Panc1 (cell line): ENCODE measurements at regions not wholly inside any gene's neighbourhood (a gene's known extent, or its start where the extent isn't known, plus 50 kb on each side); places are given as distances from the start of the nearest gene placed in this dataset.

Experiments
- ATAC-seq: fragments of 200-7000 bp; cut with Tn5 transposase; 2 replicates; pipeline ENCODE4 v1.9.1; 2020; ENCODE audit warnings: mild to moderate bottlenecking, moderate library complexity
- BruUV-seq: library from RNA; stranded (reverse); fragments of 400-500 nt; replicated peaks from 2 replicates; lab custom pipeline; 2021; lab: Mats Ljungman, UMichigan
- CTCF ChIA-PET: fragments of 300-600 bp; sonication (Branson Sonifier 250); formaldehyde crosslinking; loops from one replicate; lab custom pipeline; 2022; ENCODE audit warnings: antibody characterized with exemption; lab: Charles Lee
- POLR2A ChIA-PET: fragments of 300-600 bp; sonication (Branson Sonifier 250); formaldehyde crosslinking; loops from one replicate; lab custom pipeline; 2022; ENCODE audit warnings: antibody characterized with exemption; lab: Charles Lee
- DNase-seq: peaks from one replicate; pipeline ENCODE4 v3.0.0-alpha.2; 2010; ENCODE audit warnings: low read depth, low spot score
- H3K27ac ChIP-seq: 2 replicates; pipeline ENCODE4 v1.5.1; 2011; ENCODE audit warnings: mild to moderate bottlenecking, low read length, inconsistent platforms
- H3K27me3 ChIP-seq: fragments of 200-500 bp; sonication (Bioruptor generic); 2 replicates; pipeline ENCODE4 v1.6.0; 2014; ENCODE audit warnings: low read length, inconsistent platforms; ENCODE audit not compliant: control insufficient read depth, insufficient read depth
- H3K36me3 ChIP-seq: fragments of 200-500 bp; sonication (Bioruptor generic); 2 replicates; pipeline ENCODE4 v1.5.1; 2014; ENCODE audit warnings: inconsistent platforms, mild to moderate bottlenecking, low read length, moderate library complexity; ENCODE audit not compliant: control insufficient read depth, insufficient read depth
- H3K4me1 ChIP-seq: 2 replicates; pipeline ENCODE4 v1.5.1; 2011; ENCODE audit warnings: inconsistent platforms, mild to moderate bottlenecking, low read length, moderate library complexity; ENCODE audit not compliant: control insufficient read depth, insufficient read depth
- H3K4me3 ChIP-seq, 2 experiments: 2 replicates each; pipeline ENCODE4 v1.5.1; 2011 to 2012; ENCODE audit warnings: low read depth in 2 of 2, low read length in 2 of 2, mild to moderate bottlenecking in 2 of 2, inconsistent platforms in 1 of 2, moderate library complexity in 1 of 2
- H3K9me3 ChIP-seq: fragments of 200-500 bp; sonication (Bioruptor generic); 2 replicates; pipeline ENCODE4 v1.5.1; 2014; ENCODE audit warnings: low read depth, mild to moderate bottlenecking, inconsistent platforms, low read length, moderate library complexity; ENCODE audit not compliant: control insufficient read depth, insufficient read depth
- CTCF ChIP-seq: fragments of 450-650 bp; IDR thresholded peaks from 2 replicates; pipeline ENCODE4 v1.5.1; 2017; ENCODE audit warnings: mild to moderate bottlenecking
- POLR2AphosphoS5 ChIP-seq: IDR thresholded peaks from 2 replicates; pipeline ENCODE4 v1.6.1; 2012; ENCODE audit warnings: mild to moderate bottlenecking, low read depth, low read length, moderate library complexity
- REST ChIP-seq, 2 experiments: IDR thresholded peaks; 2 replicates each; pipeline ENCODE4 v1.6.1; 2011 to 2012; ENCODE audit warnings: low read depth in 2 of 2, control low read depth in 1 of 2, low read length in 1 of 2, mild to moderate bottlenecking in 1 of 2, moderate library complexity in 1 of 2; ENCODE audit not compliant: insufficient read depth in 1 of 2
- SIN3A ChIP-seq: IDR thresholded peaks from 2 replicates; pipeline ENCODE4 v1.6.1; 2012; ENCODE audit warnings: low read depth, mild to moderate bottlenecking, low read length, moderate library complexity, borderline replicate concordance; ENCODE audit not compliant: insufficient read depth
- TCF7L2 ChIP-seq: IDR thresholded peaks from 2 replicates; pipeline ENCODE4 v1.6.1; 2011; ENCODE audit warnings: mild to moderate bottlenecking, low read depth, low read length, inconsistent platforms
- in situ Hi-C: cut with HindIII; loops from 2 replicates; pipeline ENCODE4 v1.10.0; 2016; ENCODE audit warnings: low sequenced_read_pairs, low pct_unique_long_range_greater_than_20kb
- intact Hi-C: fragments of 100-400 bp; cut with micrococcal nuclease; formaldehyde crosslinking; loops from one replicate; pipeline ENCODE4 v1.10.0; 2022; ENCODE audit not compliant: unreplicated experiment

GRCh38 chr2:19138264-19138825, 220.1 kb downstream of the OSR1 start:
- CTCF ChIA-PET: no interaction called here
- Histone ChIP-seq H3K27me3 (no peaks in the 10 kb centered on the region), H3K27ac (peak overlapping the region; percentile 51), H3K4me1 (peaks cover 5% of the 10 kb centered on the region; the same call in 1 of the 2 replicates), H3K4me3 (no peak overlapping the region), H3K36me3 (no peaks in the 10 kb centered on the region), H3K9me3 (no peaks in the 10 kb centered on the region)
- intact Hi-C loops (no loop called here), in situ Hi-C loops (no loop called here)
- BruUV-seq: no TSS peak
- no peak for TF ChIP-seq TCF7L2
- TF ChIP-seq REST (IDR thresholded peaks at IDR 0.05; ENCODE audit: insufficient read depth in 1 of 2, low read depth in 2 of 2, low read length in 1 of 2): no peak
- TF ChIP-seq POLR2AphosphoS5: no peak
- TF ChIP-seq SIN3A: no peak
- no peak for TF ChIP-seq CTCF
- DNase-seq (no peak), ATAC-seq (no peak)
- POLR2A ChIA-PET: no interaction called here

GRCh38 chr2:19137433-19137832, 221.0 kb downstream of the OSR1 start:
- Histone ChIP-seq H3K4me1 (peaks cover 5% of the 10 kb centered on the region; the same call in 1 of the 2 replicates), H3K36me3 (no peaks in the 10 kb centered on the region), H3K27ac (peak overlapping the region; percentile 51; the same call in 1 of the 2 replicates), H3K4me3 (no peak overlapping the region), H3K27me3 (no peaks in the 10 kb centered on the region), H3K9me3 (no peaks in the 10 kb centered on the region)
- DNase-seq (no peak), ATAC-seq (no peak)
- intact Hi-C loops (no loop called here), in situ Hi-C loops (no loop called here)
- TF ChIP-seq CTCF: no peak
- no peak for TF ChIP-seq REST (IDR thresholded peaks at IDR 0.05; ENCODE audit: insufficient read depth in 1 of 2, low read depth in 2 of 2, low read length in 1 of 2)
- no peak for TF ChIP-seq TCF7L2
- no peak for TF ChIP-seq SIN3A
- TF ChIP-seq POLR2AphosphoS5: no peak
- ChIA-PET CTCF (no interaction called here), POLR2A (no interaction called here)
- BruUV-seq: no TSS peak
